SK-N-SH (cell line): ENCODE measurements at regions not wholly inside any gene's neighbourhood (a gene's known extent, or its start where the extent isn't known, plus 50 kb on each side); places are given as distances from the start of the nearest gene placed in this dataset.

Experiments used
- CTCF ChIA-PET: fragments of 300-600, 350-600 bp; formaldehyde crosslinking; extraction: SDS; loops from one replicate; lab custom pipeline; 2021; lab: Yijun Ruan, JAX
- POLR2A ChIA-PET: fragments of 350-600 bp; sonication (Branson Sonifier 250); formaldehyde crosslinking; extraction: SDS; loops from one replicate; lab custom pipeline; 2020; ENCODE audit warnings: antibody characterized with exemption, inconsistent platforms; lab: Yijun Ruan, JAX
- DNase-seq: peaks from one replicate; pipeline ENCODE4 v3.0.0; 2012
- H2AFZ ChIP-seq: fragments of 200-600 bp; sonication (generic); 2 replicates; pipeline ENCODE4 v1.8.1; 2016; ENCODE audit warnings: antibody characterized with exemption, mild to moderate bottlenecking, low read depth
- H3F3A ChIP-seq: fragments of 200-600 bp; sonication (generic); replicated peaks from 2 replicates; pipeline ENCODE3; 2016; ENCODE audit warnings: antibody characterized with exemption, mild to moderate bottlenecking; ENCODE audit not compliant: insufficient read depth
- H3K27ac ChIP-seq, 2 experiments: fragments of 200-500 bp in 1 of 2; fragments of 200-600 bp in 1 of 2; sonication (Bioruptor generic) in 1 of 2; sonication (generic), shearing (Covaris generic) in 1 of 2; 2 replicates each; pipeline versions ENCODE4 v1.5.1 to v1.6.1; 2014 to 2016; ENCODE audit warnings: low read depth in 2 of 2, inconsistent platforms in 1 of 2, low read length in 1 of 2, mild to moderate bottlenecking in 1 of 2, mixed read lengths in 1 of 2
- H3K27me3 ChIP-seq: fragments of 200-600 bp; sonication (generic), shearing (Covaris generic); 2 replicates; pipeline ENCODE4 v1.6.1; 2016; ENCODE audit warnings: mixed run types; ENCODE audit not compliant: insufficient read depth
- H3K36me3 ChIP-seq, 2 experiments: fragments of 200-500 bp in 1 of 2; fragments of 200-600 bp in 1 of 2; sonication (Bioruptor generic) in 1 of 2; sonication (generic) in 1 of 2; replicated peaks in 1 of 2; 2 replicates each; pipeline versions ENCODE3 to v1.5.1; 2014 to 2016; ENCODE audit warnings: low read length in 1 of 2, mild to moderate bottlenecking in 1 of 2; ENCODE audit not compliant: insufficient read depth in 2 of 2, control insufficient read depth in 1 of 2
- H3K4me1 ChIP-seq, 2 experiments: fragments of 200-500 bp in 1 of 2; fragments of 200-600 bp in 1 of 2; sonication (Bioruptor generic) in 1 of 2; sonication (generic), shearing (Covaris generic) in 1 of 2; 2 replicates each; pipeline versions ENCODE4 v1.5.1 to v1.6.1; 2014 to 2016; ENCODE audit warnings: low read depth in 1 of 2, low read length in 1 of 2, mixed run types in 1 of 2; ENCODE audit not compliant: insufficient read depth in 2 of 2, control insufficient read depth in 1 of 2
- H3K4me2 ChIP-seq: fragments of 200-600 bp; sonication (generic), shearing (Covaris generic); 2 replicates; pipeline ENCODE4 v1.6.1; 2017; ENCODE audit warnings: mixed run types
- H3K4me3 ChIP-seq, 2 experiments: fragments of 200-500 bp in 1 of 2; fragments of 200-600 bp in 1 of 2; sonication (Bioruptor generic) in 1 of 2; sonication (generic), shearing (Covaris generic) in 1 of 2; 2 replicates each; pipeline versions ENCODE4 v1.5.1 to v1.8.1; 2014 to 2016; ENCODE audit warnings: low read depth in 2 of 2, inconsistent platforms in 1 of 2, low read length in 1 of 2, mild to moderate bottlenecking in 1 of 2, mixed read lengths in 1 of 2, moderate library complexity in 1 of 2
- H3K79me2 ChIP-seq: fragments of 200-600 bp; sonication (generic); 2 replicates; pipeline ENCODE4 v1.8.1; 2017; ENCODE audit warnings: mild to moderate bottlenecking; ENCODE audit not compliant: insufficient read depth
- H3K9ac ChIP-seq: fragments of 200-600 bp; sonication (generic); 2 replicates; pipeline ENCODE4 v1.6.1; 2017; ENCODE audit warnings: mixed run types
- H3K9me2 ChIP-seq: fragments of 200-600 bp; sonication (generic); 2 replicates; pipeline ENCODE4 v1.6.1; 2017; ENCODE audit warnings: mixed run types
- H3K9me3 ChIP-seq: fragments of 200-600 bp; sonication (generic); 2 replicates; pipeline ENCODE4 v1.6.1; 2017; ENCODE audit warnings: mixed run types, mild to moderate bottlenecking, moderate library complexity
- H4K20me1 ChIP-seq: fragments of 200-600 bp; sonication (generic); 2 replicates; pipeline ENCODE4 v1.6.1; 2017; ENCODE audit warnings: mild to moderate bottlenecking, mixed run types; ENCODE audit not compliant: insufficient read depth
- CHD2 ChIP-seq: fragments of 150-350 bp; IDR thresholded peaks from 2 replicates; pipeline ENCODE4 v1.6.1; 2018; ENCODE audit warnings: low read length; ENCODE audit not compliant: partially characterized antibody
- CTCF ChIP-seq: fragments of 200-600 bp; sonication (generic); IDR thresholded peaks from 2 replicates; pipeline ENCODE4 v1.6.1; 2017; ENCODE audit warnings: antibody characterized with exemption, mild to moderate bottlenecking, moderate library complexity
- ELF1 ChIP-seq: IDR thresholded peaks from 2 replicates; pipeline ENCODE4 v1.4.0; 2012
- EZH2phosphoT487 ChIP-seq: fragments of 200-600 bp; sonication (generic); IDR thresholded peaks from 2 replicates; pipeline ENCODE4 v1.6.1; 2017; ENCODE audit warnings: low read depth, mixed run types, mild to moderate bottlenecking, antibody characterized with exemption, moderate library complexity, borderline replicate concordance
- FOSL2 ChIP-seq: IDR thresholded peaks from 2 replicates; pipeline ENCODE4 v1.4.0; 2012; ENCODE audit warnings: low read depth, mild to moderate bottlenecking, moderate library complexity, borderline replicate concordance
- FOXM1 ChIP-seq: IDR thresholded peaks from 2 replicates; pipeline ENCODE4 v1.4.0; 2012; ENCODE audit warnings: low read depth, mild to moderate bottlenecking
- GABPA ChIP-seq: IDR thresholded peaks from 2 replicates; pipeline ENCODE4 v1.4.0; 2012; ENCODE audit warnings: low read depth, mild to moderate bottlenecking
- GATA2 ChIP-seq: sonication (generic); formaldehyde crosslinking; IDR thresholded peaks from 2 replicates; pipeline ENCODE4 v1.5.0; 2020; ENCODE audit warnings: mild to moderate bottlenecking, missing genetic modification reagents
- JUND ChIP-seq: IDR thresholded peaks from 2 replicates; pipeline ENCODE4 v1.4.0; 2012
- MAX ChIP-seq: IDR thresholded peaks from 2 replicates; pipeline ENCODE4 v1.4.0; 2012; ENCODE audit warnings: low read depth
- MEF2A ChIP-seq: IDR thresholded peaks from 2 replicates; pipeline ENCODE4 v1.4.0; 2012; ENCODE audit warnings: low read depth, borderline replicate concordance
- MXI1 ChIP-seq: IDR thresholded peaks from 2 replicates; pipeline ENCODE4 v1.6.1; 2012; ENCODE audit warnings: mild to moderate bottlenecking, low read depth, low read length, improper control_type of control experiment
- NRF1 ChIP-seq: IDR thresholded peaks from 2 replicates; pipeline ENCODE4 v1.6.1; 2012; ENCODE audit warnings: low read depth, mild to moderate bottlenecking, low read length
- POLR2AphosphoS5 ChIP-seq: IDR thresholded peaks from 2 replicates; pipeline ENCODE4 v1.6.1; 2012; ENCODE audit warnings: low read depth, low read length
- RAD21 ChIP-seq: IDR thresholded peaks from 2 replicates; pipeline ENCODE4 v1.6.1; 2012; ENCODE audit warnings: mild to moderate bottlenecking, low read length
- REST ChIP-seq: IDR thresholded peaks from 2 replicates; pipeline ENCODE4 v1.6.1; 2012; ENCODE audit warnings: mild to moderate bottlenecking, low read depth, low read length, moderate library complexity
- RXRA ChIP-seq: IDR thresholded peaks from 2 replicates; pipeline ENCODE4 v1.4.0; 2012; ENCODE audit warnings: low read depth, mild to moderate bottlenecking, borderline replicate concordance
- SMC3 ChIP-seq: IDR thresholded peaks from 2 replicates; pipeline ENCODE4 v1.6.1; 2012; ENCODE audit warnings: low read depth, low read length, improper control_type of control experiment
- TAF1 ChIP-seq: IDR thresholded peaks from 2 replicates; pipeline ENCODE4 v1.6.1; 2012; ENCODE audit warnings: low read depth, mild to moderate bottlenecking, low read length, moderate library complexity, borderline replicate concordance
- USF1 ChIP-seq: IDR thresholded peaks from 2 replicates; pipeline ENCODE4 v1.4.0; 2012; ENCODE audit warnings: low read depth, borderline replicate concordance
- USF2 ChIP-seq: fragments of 150-350 bp; IDR thresholded peaks from 2 replicates; pipeline ENCODE4 v1.6.1; 2017; ENCODE audit warnings: antibody characterized with exemption, low read length, low read depth, borderline replicate concordance
- YY1 ChIP-seq: IDR thresholded peaks from 2 replicates; pipeline ENCODE4 v1.4.0; 2012; ENCODE audit warnings: low read depth, mild to moderate bottlenecking
- WGBS: methylation state at CpG from one replicate; pipeline ENCODE4 v1.1.6; 2017; ENCODE audit warnings: low lambda C conversion rate; 5-methylcytosine and 5-hydroxymethylcytosine counted together

GRCh38 chr14:103271189-103271588 is 62.8 kb upstream of the EIF5 start:
- Histone ChIP-seq H3K36me3 (no peaks in the 10 kb centered on the region), H3F3A (no peaks in the 10 kb centered on the region), H3K9ac (no peak overlapping the region), H3K9me3 (no peaks in the 10 kb centered on the region), H3K4me2 (no peak overlapping the region), H2AFZ (no peak overlapping the region), H3K27ac (no peak overlapping the region), H3K4me1 (no peaks in the 10 kb centered on the region; a peak in 1 of 4 replicates), H3K4me3 (no peak overlapping the region), H3K27me3 (peaks cover 14% of the 10 kb centered on the region; the same call in 1 of the 2 replicates), H3K79me2 (no peaks in the 10 kb centered on the region), H3K9me2 (no peaks in the 10 kb centered on the region), H4K20me1 (no peaks in the 10 kb centered on the region)
- TF ChIP-seq MEF2A = no peak
- TF ChIP-seq NRF1 = no peak
- TF ChIP-seq TAF1 = no peak
- TF ChIP-seq ELF1 = no peak
- no peak for TF ChIP-seq USF2
- TF ChIP-seq YY1 = no peak
- TF ChIP-seq FOSL2 = no peak
- no peak for TF ChIP-seq RAD21
- TF ChIP-seq MAX = no peak
- no peak for TF ChIP-seq GABPA
- no peak for TF ChIP-seq GATA2 (CRISPR knock-in tag)
- TF ChIP-seq SMC3 = no peak
- TF ChIP-seq RXRA = no peak
- no peak for TF ChIP-seq USF1
- no peak for TF ChIP-seq JUND
- no peak for TF ChIP-seq CHD2
- no peak for TF ChIP-seq FOXM1
- WGBS = 95% methylated on average over 7 of the region's 7 CpGs
- POLR2A ChIA-PET = no interaction called here
- no peak for DNase-seq
- CTCF ChIA-PET = interaction anchor here (1.2 to 1.4 kb wide), 2 partner anchors 11 to 166 kb away, joined by 3 to 8 read pairs; no protein-coding TSS in a partner anchor

GRCh38 chr14:103273145-103273744 is 60.8 kb upstream of the EIF5 start:
- Histone ChIP-seq H2AFZ (no peak overlapping the region), H3K27ac (no peak overlapping the region), H3K4me3 (no peak overlapping the region), H3K27me3 (peaks cover 14% of the 10 kb centered on the region; the same call in 1 of the 2 replicates), H3K4me2 (no peak overlapping the region), H3K9me3 (no peaks in the 10 kb centered on the region), H3K9me2 (no peaks in the 10 kb centered on the region)
- TF ChIP-seq EZH2phosphoT487 (no peak), USF1 (no peak), POLR2AphosphoS5 (no peak), MXI1 (no peak), CTCF (no peak), REST (no peak)
- TF ChIP-seq, all 33 proteins: peak for 0
- WGBS = 74% methylated on average over 48 of the region's 63 CpGs
- no peaks in the 10 kb centered on the region for H3F3A ChIP-seq
- H3K9ac ChIP-seq = no peak overlapping the region
- no peak for DNase-seq
- H4K20me1 ChIP-seq = no peaks in the 10 kb centered on the region
- no peaks in the 10 kb centered on the region; a peak in 1 of 4 replicates for H3K4me1 ChIP-seq
- no peaks in the 10 kb centered on the region for H3K36me3 ChIP-seq
- H3K79me2 ChIP-seq = no peaks in the 10 kb centered on the region
- ChIA-PET CTCF (interaction anchor here (0.8 to 12.9 kb wide), 3 partner anchors 19 to 169 kb away, joined by 3 to 116 read pairs (median 6); no protein-coding TSS in a partner anchor), POLR2A (no interaction called here)
